ENCODE measurements at regions not wholly inside any gene's neighbourhood (a gene's known extent, or its start where the extent isn't known, plus 50 kb on each side); places are given as distances from the start of the nearest gene placed in this dataset.
"Not testable (repeated sequence)": the region's sequence is repeated elsewhere in the genome, so short reads cannot be mapped to it uniquely, and the experiment has no call there.

DNA sequence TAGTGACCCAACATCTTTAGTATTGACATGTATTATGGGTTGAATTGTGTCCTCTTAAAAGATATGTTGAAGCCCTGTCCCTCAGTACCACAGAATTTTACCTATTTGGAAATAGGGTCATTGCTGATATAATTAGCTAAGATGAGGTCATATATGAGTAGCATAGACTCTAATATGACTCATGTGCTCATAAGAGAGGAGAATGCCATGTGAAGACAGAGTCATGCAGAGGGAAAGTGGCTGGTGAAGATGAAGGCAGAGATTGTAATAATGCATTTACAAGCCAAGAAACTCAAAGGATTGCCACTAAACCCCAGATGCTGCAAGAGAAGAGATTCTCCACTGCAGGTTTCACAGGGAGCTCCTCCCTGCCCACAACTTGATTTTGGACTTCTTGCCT, 496.4 kb downstream of the KIF20B start:
- no peak for DNase-seq

DNA sequence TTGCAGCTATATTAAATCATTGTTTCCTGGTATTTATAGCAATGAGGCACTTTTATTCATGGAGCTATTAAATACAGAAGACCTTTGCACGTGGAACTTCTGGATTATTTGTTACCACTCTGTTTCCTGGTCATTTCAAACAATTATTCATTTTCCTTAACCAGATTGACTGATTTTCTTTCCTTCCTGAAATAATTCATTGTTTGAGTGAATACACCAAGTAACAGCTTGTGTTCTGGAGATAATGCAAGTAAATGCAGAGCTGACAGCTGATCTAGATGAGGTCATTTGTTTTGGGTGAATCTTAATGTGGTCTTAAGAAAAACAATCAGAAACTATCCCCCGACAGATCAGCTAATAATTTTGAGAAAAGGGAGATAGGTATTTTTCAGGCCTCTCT, 497.7 kb downstream of the KIF20B start:
- DNase-seq = no peak

DNA sequence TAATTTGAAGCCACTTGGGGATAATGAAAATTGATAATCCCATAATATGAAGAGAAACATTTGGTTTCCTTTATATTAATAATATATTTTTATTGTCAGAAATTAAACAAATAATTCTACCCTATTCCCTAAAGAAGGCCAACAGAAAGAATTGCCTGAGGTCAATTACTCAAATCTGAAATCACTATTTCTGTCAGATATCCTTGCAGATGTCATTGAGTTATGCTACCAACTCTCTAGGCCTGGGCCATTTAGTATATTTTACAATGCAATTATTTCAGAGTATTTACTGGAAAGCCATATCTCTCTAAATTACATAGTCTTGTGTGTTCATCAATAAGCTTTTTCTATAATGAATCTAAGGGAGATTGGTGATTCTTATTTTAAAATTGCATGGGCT, 498.1 kb downstream of the KIF20B start:
- DNase-seq = no peak

DNA sequence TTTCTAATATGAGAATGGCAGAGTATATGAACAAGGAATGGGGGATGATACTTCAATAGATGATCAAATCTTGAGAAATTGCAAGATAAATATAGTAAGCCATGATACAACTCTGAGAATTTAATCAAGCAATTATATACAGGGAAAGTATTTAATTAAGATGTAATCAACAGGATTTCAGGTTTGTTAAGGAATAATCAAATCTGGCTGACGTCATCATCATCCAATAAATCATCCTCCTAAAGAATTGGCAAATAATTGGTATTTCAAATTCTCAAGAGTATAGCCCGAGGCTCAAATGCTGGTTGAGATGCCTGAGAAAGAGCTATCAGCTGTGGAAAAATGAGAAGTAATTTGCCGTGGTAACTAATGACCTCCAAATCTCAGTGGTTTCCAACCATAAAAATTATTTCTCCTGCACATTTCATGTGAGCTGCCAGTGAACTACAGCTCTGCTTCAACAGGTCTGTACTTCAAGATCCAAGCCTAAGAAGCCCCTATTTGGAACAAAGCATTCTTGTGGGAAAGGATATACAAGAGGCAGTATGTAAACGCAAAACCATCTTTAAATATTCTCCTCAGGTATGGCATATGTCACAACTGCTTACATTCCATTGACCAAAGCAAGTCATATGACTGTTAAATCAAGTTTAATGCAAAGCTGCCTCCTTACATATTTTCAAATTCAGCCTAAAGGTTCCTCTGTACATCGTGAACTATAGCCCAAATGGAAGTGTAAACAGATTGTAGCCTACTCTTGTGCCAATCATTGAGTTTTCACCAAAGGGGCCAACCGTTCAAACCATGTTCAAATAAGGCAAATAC, 503.0 kb downstream of the KIF20B start:
- DNase-seq = no peak

DNA sequence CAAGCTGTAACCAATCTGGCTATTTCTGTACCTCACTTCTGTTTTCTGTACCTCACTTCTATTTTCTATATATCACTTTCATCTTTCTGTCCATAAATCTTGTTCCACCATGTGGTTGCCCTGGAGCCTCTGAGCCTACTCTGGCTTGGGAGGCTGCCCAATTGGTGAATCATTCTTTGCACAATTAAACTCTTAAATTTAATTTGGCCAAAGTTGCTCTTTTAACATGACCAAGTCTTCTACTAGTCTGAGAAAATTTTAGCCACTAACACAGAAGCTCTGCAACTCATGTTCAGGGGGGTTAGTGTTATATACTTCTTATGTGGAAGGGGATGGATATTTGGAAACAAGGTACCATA, 503.5 kb downstream of the KIF20B start:
- DNase-seq = no peak

GRCh38 chr10:90205340-90205739, 503.9 kb downstream of the KIF20B start:
- DNase-seq = no peak

GRCh38 chr10:90213346-90213745, 512.0 kb downstream of the KIF20B start:
- DNase-seq = no peak

DNA sequence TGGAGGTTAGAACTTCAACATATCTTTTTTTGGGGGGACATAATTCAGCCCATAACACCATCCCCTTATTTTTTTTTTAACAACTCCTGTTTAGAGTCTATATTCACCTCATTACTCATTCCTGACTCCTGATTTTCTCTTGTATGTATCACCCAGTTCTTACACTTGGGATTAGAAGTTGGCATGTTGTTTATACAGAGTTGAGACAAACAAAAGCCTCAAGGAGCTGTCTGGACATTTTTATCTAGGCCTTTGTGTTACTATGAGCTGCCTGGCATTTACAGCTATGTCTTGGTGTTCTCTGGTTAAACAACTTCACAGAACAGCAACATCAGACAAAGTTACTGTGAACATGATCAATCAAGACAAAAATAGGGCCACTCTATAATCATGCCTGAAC, 517.5 kb downstream of the KIF20B start:
- DNase-seq = no peak

GRCh38 chr10:90222372-90222771, 521.0 kb downstream of the KIF20B start:
- DNase-seq = no peak

- DNase-seq = no peak
Observed at GRCh38 chr10:90222939-90223338, 521.5 kb downstream of the KIF20B start.

- DNase-seq = no peak
Observed at GRCh38 chr10:90224791-90225566, 523.6 kb downstream of the KIF20B start.

DNA sequence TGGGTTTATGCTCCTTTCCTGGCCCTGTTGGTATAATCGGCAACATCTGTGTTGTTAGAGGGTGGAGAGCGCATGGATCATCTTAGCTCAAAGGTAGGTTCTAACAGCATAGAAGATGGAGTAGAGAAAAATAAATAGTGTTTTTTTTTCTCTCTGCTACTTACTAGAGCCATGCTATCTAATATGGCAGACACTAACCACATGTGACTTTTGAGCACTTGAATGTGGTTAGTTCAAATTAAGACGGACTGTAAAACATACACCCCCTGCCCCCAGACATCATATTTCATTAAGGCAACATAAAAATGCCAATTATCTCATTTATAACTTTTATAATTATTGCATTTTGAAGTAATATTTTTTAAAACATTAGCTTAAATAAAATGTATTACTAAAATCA, 525.1 kb downstream of the KIF20B start:
- DNase-seq = no peak

DNA sequence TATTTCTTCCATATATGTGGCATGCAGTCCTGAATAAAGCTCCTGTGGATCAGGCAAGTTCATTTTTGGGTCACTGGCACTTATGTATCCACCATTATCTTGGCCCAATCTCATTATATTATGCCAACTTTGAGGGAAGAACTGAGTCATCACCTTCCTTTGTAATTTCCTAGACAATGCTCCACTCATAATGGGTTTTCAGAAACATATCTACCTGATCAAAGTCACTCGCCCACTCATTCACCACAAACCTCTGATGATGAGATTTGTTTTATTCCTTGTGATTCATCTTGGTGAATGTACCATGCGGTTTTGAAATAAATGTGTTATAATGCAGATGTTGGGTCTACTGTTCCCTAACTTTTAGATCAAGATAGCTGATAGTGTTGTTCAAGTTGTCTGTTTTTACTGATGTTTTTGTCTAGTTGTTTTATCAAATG, 525.8 kb downstream of the KIF20B start:
- no peak for DNase-seq

- no peak for DNase-seq
Observed at GRCh38 chr10:90227786-90228185, 526.4 kb downstream of the KIF20B start.

DNA sequence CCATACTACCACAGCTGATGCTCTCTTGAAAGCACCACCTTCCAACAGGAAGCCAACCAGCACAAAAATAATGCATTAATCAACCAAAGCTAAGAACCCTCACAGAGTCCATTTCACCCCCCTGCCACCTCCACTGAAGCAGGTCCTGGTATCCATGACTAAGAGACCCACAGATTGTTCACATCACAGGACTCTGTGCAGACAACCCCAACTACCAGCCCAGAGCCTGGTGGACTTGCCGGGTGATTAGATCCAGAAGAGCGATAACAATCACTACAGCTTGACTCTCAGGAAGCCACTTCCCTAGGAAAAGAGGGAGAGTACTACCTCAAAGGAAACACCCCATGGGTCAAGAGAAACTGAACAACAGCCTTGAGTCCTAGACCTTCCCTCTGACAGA, 528.1 kb downstream of the KIF20B start:
- no peak for DNase-seq

GRCh38 chr10:90233805-90234204, 532.4 kb downstream of the KIF20B start:
- not testable (repeated sequence) for DNase-seq

DNA sequence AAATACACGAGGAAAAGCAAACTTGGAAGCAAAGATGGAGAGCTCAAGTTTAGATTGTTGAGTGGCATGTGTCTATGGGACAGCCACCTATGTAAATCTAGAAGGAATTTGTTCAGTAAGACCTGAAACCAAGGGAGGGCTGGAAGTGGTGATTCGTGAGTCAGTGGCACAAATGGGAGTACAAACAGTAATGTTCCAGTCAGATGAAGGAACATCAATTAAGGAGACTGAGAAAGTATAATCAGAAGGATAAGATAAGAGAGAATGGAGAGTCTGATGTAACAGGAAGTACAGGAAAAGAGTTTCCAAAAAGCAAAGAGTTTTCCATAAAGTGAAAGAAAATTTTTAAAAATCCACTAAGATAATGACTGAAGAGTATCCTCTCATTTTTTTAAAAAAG, 544.2 kb downstream of the KIF20B start:
- no peak for DNase-seq

- DNase-seq = not testable (repeated sequence)
Observed at GRCh38 chr10:90250784-90251183, 549.4 kb downstream of the KIF20B start.

DNA sequence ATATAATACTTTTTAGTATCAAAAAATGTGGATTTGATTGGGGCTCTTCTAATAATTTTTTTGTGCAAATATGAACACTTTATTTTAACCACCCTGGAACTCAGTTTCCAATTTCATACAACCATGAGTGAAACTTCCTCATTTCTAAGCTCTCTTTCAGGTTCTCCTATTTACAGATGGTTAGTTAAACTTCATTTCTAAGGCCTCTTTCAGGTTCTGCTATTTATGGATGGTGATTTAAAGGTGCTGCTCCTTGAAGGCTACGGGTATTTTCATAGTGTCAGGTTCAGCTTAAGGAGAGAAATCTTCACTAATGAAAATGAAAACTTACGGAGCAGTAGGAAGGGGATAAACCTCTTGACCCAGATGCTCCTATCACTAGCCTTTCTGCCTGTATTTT, 568.3 kb downstream of the KIF20B start:
- no peak for DNase-seq

- DNase-seq = no peak
Observed at GRCh38 chr10:90274721-90275468, 573.5 kb downstream of the KIF20B start.

DNA sequence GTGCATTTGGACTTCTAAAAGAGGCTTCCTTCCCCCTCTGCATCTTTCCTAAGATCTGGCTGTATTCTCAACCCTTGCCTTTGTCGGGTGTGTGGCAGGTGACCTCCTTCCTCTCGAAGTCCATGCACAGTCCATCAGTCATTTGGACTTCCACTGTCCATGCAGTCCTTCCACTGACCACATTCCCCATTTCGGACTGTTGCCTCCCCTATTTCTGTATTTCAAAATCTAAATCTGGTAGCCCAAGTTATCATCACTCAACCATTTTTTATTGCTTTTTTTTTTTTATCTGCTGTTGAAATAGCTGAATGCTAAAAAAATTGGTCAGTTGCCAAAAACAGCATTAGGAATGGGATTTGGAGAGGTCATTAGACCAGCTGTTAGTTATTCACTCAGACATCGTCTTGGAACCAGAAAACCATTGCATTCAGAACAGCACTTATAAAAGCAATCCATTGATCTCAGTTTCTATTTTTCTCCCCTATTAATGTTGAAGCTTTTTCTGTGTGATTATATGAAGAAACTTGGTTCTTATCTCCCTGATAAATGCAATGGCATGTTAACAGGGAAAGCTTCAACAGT, 575.6 kb downstream of the KIF20B start:
- no peak for DNase-seq

DNA sequence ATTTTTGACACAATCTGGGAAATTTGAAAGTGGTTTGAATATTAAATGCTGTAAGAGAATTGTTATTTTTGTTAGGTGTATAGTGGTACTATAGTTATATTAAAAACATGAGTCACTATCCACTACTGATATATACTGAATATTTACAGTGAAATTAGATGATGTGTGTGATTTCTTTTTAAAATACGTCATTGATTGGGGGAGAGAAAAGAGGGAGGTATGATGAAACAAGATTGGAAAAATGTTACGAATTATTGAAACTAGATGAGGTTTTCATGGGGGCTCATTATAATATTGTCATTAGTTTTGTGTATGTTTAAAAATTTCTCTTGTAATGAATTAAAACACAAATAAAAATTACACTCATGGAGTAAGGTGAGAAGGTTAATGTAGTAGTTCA, 571.4 kb downstream of the HTR7 start:
- DNase-seq = no peak

- DNase-seq = no peak
Observed at GRCh38 chr10:90286941-90287340, 570.9 kb downstream of the HTR7 start.
